Glutamatergic neuron (in vitro differentiated cells): ENCODE measurements at regions not wholly inside any gene's neighbourhood (a gene's known extent, or its start where the extent isn't known, plus 50 kb on each side); places are given as distances from the start of the nearest gene placed in this dataset.

ENCODE experiments used
- DNase-seq: peaks from one replicate; pipeline ENCODE4 v3.0.0; 2022
- H3K27ac Mint-ChIP-seq: one replicate; pipeline ENCODE4 v1.8.0; 2020; ENCODE audit warnings: mild to moderate bottlenecking, mixed read lengths, inconsistent platforms; ENCODE audit not compliant: unreplicated experiment
- H3K27me3 Mint-ChIP-seq: one replicate; pipeline ENCODE4 v1.8.0; 2020; ENCODE audit warnings: mild to moderate bottlenecking, moderate library complexity, mixed read lengths, inconsistent platforms; ENCODE audit not compliant: unreplicated experiment
- H3K36me3 Mint-ChIP-seq: one replicate; pipeline ENCODE4 v1.8.0; 2020; ENCODE audit warnings: mild to moderate bottlenecking, mixed read lengths, inconsistent platforms; ENCODE audit not compliant: unreplicated experiment
- H3K4me1 Mint-ChIP-seq: one replicate; pipeline ENCODE4 v1.8.0; 2020; ENCODE audit warnings: mild to moderate bottlenecking, low read depth, mixed read lengths, inconsistent platforms; ENCODE audit not compliant: unreplicated experiment
- H3K4me3 Mint-ChIP-seq: one replicate; pipeline ENCODE4 v1.8.0; 2020; ENCODE audit warnings: mild to moderate bottlenecking, mixed read lengths, inconsistent platforms; ENCODE audit not compliant: unreplicated experiment
- H3K9me3 Mint-ChIP-seq: one replicate; pipeline ENCODE4 v1.8.0; 2020; ENCODE audit warnings: mild to moderate bottlenecking, moderate library complexity, mixed read lengths, inconsistent platforms; ENCODE audit not compliant: unreplicated experiment
- TF ChIP-seq, protein P1 (sequence below): fragments of 200-600 bp; sonication (generic); IDR thresholded peaks from one replicate; pipeline ENCODE4 v1.5.0; 2021; ENCODE audit not compliant: partially characterized antibody, unreplicated experiment

DNA sequence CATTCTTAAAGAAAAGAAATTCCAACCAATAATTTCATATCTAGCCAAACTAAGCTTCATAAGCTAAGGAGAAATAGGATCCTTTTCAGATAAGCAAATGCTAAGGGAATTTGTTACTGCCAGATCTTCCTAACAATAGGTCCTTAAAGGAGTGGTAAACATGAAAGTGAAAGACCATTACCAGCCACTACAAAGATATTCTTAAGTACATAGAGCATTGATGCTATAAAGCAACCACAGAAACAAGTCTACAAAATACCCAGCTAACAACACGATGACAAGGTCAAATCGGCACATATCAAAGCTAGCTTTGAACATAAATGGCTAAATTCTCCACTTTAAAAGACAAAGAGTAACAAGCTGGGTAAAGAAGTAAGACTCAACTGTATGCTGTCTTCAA, 188.9 kb upstream of the RPRM start:
- H3K27ac Mint-ChIP-seq = no peak overlapping the region
- TF ChIP-seq, protein P1, sequence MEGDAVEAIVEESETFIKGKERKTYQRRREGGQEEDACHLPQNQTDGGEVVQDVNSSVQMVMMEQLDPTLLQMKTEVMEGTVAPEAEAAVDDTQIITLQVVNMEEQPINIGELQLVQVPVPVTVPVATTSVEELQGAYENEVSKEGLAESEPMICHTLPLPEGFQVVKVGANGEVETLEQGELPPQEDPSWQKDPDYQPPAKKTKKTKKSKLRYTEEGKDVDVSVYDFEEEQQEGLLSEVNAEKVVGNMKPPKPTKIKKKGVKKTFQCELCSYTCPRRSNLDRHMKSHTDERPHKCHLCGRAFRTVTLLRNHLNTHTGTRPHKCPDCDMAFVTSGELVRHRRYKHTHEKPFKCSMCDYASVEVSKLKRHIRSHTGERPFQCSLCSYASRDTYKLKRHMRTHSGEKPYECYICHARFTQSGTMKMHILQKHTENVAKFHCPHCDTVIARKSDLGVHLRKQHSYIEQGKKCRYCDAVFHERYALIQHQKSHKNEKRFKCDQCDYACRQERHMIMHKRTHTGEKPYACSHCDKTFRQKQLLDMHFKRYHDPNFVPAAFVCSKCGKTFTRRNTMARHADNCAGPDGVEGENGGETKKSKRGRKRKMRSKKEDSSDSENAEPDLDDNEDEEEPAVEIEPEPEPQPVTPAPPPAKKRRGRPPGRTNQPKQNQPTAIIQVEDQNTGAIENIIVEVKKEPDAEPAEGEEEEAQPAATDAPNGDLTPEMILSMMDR = no peak
- peaks cover 1% of the 10 kb centered on the region for H3K27me3 Mint-ChIP-seq
- H3K9me3 Mint-ChIP-seq = peaks cover 2% of the 10 kb centered on the region
- H3K4me3 Mint-ChIP-seq = no peak overlapping the region
- H3K4me1 Mint-ChIP-seq = no peaks in the 10 kb centered on the region
- no peak for DNase-seq
- no peaks in the 10 kb centered on the region for H3K36me3 Mint-ChIP-seq

- H3K36me3 Mint-ChIP-seq = no peaks in the 10 kb centered on the region
- TF ChIP-seq, protein P1 = no peak
- no peak overlapping the region for H3K4me3 Mint-ChIP-seq
- peaks cover 1% of the 10 kb centered on the region for H3K27me3 Mint-ChIP-seq
- DNase-seq = no peak
- no peak overlapping the region for H3K27ac Mint-ChIP-seq
- peaks cover 2% of the 10 kb centered on the region for H3K9me3 Mint-ChIP-seq
- no peaks in the 10 kb centered on the region for H3K4me1 Mint-ChIP-seq
Observed at GRCh38 chr2:153668923-153669322, 190.4 kb upstream of the RPRM start.

DNA sequence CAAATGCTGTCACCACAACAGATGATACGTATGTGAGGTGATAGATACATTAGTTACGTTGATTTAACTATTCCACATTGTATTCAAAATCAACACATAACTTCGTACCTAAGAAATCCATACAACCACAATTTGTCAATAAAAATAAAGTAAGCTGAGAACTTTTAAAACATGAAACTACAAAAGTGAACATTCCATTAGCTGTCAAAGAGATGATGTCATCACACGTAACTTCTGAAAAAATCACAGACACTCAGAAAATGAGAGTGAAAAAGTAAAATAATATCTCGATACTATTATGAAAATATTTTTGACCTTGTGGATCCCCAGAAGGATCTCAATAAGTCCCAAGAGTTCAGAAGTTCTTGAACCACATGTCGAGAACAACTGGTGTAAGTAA, 161.6 kb upstream of the GALNT13 start:
- Mint-ChIP-seq H3K9me3 (no peaks in the 10 kb centered on the region), H3K4me3 (no peak overlapping the region), H3K4me1 (no peaks in the 10 kb centered on the region), H3K27ac (no peak overlapping the region), H3K36me3 (no peaks in the 10 kb centered on the region), H3K27me3 (no peaks in the 10 kb centered on the region)
- no peak for DNase-seq
- TF ChIP-seq, protein P1 = no peak

DNA sequence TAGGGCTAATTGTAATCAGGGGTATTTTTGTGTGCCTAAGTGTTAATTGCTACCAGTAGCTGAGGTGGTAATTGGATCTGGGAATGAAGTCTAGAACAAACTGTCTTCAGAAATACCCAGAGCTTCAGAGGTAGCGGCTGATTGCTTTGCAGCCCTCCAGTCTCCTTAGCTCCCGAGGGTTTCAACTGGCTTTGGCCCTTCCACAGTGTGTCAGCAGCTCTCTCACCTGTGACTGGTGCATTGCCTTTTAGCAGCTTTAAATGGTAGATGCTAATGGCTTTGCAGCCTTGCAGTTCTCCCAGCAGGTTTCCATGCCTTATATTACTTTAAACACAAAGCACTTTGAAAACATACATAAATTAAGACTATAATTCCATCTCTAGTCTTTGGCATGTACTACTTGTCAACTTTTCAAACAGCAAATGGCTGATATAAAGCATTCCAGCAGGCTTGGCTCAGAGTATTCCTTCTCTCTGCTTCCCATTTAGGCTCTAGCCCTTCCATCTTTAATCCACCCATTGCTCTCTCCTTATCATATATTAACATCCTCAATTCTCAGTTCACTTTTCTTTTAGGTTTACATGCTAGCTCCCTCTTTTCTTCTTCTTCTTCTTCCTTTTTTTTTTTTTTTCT, 156.4 kb upstream of the GALNT13 start:
- Mint-ChIP-seq H3K4me1 (no peaks in the 10 kb centered on the region), H3K36me3 (no peaks in the 10 kb centered on the region), H3K9me3 (peaks cover 2% of the 10 kb centered on the region), H3K27ac (no peak overlapping the region), H3K4me3 (no peak overlapping the region), H3K27me3 (peaks cover 2% of the 10 kb centered on the region)
- TF ChIP-seq, protein P1 = no peak
- no peak for DNase-seq

DNA sequence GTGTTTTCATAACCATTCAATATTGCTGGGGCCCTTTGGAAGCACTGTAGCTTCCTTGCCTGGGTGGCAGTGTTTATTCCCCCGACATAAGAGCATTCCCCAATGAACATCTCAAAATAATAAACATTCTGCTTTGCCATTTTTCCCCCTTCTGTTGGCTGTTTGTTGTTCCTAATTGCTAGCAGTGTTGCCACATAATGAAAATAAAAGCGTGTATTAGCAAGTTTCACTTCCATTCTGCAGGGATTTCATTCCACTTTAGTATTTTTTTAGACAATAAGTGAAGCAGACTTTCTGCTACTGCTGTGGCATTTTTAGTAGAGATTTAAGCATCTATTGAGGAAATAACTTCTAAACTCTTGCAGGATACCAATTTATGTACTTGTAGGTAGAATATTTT, 154.7 kb upstream of the GALNT13 start:
- H3K4me1 Mint-ChIP-seq = no peaks in the 10 kb centered on the region
- peaks cover 2% of the 10 kb centered on the region for H3K27me3 Mint-ChIP-seq
- no peak overlapping the region for H3K27ac Mint-ChIP-seq
- H3K36me3 Mint-ChIP-seq = no peaks in the 10 kb centered on the region
- TF ChIP-seq, protein P1 = no peak
- H3K9me3 Mint-ChIP-seq = peaks cover 2% of the 10 kb centered on the region
- no peak for DNase-seq
- no peak overlapping the region for H3K4me3 Mint-ChIP-seq
